ENCODE measurements at regions not wholly inside any gene's neighbourhood (a gene's known extent, or its start where the extent isn't known, plus 50 kb on each side); places are given as distances from the start of the nearest gene placed in this dataset.

DNA sequence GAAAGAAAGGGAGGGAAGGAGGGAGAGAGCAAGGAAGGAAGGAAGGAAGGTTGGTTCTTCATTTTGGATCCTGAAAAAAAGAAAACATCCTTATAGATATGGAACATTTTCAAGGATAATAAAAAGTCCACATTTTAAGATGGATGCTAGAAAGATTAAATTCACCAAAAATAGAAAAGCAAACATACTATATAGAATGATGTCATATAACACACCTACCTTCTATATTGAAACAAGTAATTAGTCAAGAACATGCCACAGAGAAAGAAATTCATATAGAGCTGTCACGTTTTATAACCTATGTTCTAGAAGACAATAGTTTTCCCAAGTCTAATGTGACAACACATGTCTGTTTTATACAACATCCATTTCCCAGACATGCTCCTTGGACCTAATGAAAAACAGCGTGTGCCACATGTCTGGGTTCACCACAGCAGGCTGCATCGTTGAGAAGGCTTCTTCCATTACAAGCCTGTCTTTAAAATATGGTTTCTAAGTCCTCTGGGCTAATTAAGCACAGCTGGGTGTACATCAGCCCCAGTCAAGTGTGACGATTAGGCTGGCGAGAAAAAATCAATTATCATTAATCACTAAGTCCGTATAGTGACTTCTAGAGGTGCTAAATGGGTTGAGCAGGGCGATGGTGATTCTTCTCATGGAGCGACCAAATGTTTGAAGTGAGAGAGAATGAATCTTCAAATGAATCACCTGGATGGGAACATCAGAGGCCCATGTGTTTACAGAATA is 301.8 kb downstream of the TLE1 start:
- no peak for DNase-seq

DNA sequence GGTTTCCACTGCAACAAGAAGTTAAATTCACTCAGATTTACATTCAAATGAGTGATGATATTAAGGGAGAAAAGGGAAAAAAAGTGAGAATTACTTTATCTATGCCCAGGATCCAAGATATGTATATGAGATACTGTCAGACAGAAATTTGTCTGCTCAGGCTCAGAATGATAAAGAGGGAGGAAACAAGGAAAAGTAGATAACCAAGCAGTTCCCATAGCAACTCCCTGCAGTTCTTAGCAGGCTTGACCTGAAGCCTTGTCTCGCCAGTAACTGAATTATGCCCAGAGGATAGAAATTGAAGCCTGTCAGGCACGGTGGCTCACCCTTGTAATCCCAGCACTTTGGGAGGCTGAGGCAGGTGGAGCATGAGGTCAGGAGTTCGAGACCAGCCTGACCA is 304.4 kb downstream of the TLE1 start:
- DNase-seq: no peak

DNA sequence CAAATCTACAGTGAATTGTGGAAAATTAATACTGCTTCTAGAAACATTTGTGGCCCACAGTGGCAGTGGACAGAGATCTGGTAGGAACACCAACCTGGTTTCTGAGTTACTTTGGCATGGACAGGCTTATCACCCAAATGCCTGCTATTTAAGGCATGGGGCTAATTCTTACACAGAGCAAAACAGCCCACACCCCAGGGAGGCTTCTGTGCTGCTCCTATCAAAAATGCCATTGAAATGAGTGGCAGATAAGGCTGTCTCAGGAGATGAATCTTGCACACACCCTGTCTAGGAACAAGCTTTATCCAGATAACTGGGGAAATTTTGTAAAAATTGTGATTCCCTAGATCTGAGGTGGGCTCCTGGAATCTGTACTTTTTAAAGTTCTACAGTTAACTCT is 307.1 kb downstream of the TLE1 start:
- DNase-seq: no peak

DNA sequence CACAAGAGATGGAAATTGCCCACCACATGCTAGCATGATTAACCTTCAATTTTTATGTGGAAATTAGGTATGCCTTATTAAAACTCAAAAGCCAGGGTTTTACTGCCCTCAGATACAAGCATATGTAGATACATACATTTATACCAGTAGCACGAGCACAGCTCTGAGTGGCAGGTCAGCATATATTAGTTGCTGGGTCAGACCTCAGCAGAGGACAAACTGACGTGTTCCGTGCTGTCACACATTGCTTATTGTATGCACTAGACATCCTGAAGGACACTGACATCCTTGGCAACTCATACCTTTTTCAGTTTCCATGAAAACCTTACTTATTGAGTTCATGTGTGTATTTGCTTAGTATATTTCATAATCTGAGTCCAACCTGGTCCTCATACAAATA is 307.7 kb downstream of the TLE1 start:
- no peak for DNase-seq

DNA sequence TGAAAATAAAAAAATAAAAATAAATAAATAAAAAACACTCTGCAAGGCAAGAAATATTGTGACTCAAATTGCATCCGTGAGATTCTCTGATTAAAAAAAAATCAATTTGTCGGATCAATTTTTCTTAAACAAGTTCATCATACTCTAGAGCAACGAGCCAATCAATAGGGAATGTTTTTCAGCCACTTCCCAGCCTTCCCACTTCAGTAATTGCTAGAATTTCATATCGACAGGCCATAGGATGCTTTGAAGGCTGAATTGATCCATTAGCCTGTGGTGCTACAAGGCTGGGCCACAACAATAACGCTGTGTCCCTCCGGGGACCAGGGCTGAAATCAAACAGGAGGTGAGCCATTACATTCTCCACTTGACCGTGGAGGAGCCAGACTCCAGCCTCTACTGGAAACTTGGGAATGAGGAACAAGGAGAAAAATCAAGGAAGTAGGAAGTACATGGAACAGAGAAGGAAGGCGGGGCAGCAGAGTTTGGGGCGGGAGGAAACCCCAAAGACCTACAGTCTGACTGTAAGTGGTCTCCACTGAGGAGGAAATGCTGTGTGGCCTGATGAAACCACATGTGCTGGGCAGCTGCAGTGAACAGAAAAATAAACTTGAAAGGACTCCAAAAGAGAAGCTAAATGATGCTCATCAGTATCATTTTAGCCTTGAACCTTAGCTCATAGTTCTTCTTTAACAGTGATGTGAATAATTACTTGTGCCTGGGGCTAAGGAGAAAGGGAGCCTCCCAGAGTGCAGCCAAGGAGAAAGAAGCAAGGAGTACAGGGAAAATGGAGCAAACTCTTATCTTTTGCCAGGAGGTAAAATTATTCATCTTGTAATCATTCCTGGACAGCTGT is 308.6 kb downstream of the TLE1 start:
- DNase-seq: no peak

DNA sequence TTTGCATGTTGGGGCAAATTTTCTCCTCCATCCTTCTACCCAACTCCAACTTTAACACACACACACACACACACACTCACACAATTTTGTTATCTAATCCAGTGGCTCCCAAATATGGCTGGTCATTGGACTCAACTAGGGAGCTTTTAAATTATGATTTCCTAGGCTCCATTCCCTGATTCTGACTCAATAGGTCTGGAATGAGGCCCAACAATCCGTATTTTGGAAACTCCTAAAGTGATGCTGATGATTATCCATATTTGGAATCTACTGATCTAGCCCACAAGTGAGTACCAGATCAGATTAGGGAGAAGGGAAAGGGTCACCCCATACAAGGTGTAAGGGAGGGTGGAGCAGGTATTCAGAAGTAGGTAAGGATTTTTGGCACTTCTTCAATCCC is 309.7 kb downstream of the TLE1 start:
- DNase-seq: no peak

DNA sequence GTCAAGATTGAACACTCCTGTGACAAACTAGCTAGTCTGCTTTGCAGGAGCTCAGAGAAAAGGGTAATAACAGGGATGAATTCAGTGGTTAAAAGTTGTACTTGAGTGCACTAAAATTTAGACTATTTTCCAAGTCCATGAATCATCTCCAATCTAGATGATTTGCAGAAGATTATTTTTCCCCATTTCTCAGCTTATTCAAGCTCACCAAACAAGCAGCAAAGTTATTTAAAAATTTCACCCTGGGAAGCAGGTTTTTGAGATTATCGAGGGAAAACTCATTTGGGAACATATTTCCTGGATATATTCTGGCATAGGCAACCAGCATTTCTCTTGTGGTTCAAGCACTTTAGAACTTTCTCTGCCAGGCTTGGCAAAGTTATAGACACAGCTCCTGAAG is 311.4 kb downstream of the TLE1 start:
- DNase-seq: no peak

DNA sequence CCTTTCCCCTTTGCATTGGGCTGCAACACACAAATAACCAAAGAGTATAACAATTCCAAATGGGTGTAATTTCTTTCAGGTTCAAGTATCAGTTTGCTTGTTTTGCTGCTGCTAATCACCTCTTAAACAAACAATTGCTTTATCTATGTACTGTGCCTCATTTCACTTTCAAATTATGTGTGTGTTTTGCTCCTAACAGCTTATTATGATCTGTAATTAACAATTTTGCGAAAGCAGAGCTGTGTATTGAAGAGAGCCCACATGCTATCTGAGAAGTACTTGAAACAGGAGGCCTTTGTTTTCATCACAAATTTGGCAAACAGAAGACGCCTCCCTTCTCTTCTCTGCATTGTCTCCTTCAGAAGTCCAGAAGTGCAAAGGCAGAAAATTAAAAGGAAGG is 312.0 kb downstream of the TLE1 start:
- DNase-seq: peak; percentile 67

DNA sequence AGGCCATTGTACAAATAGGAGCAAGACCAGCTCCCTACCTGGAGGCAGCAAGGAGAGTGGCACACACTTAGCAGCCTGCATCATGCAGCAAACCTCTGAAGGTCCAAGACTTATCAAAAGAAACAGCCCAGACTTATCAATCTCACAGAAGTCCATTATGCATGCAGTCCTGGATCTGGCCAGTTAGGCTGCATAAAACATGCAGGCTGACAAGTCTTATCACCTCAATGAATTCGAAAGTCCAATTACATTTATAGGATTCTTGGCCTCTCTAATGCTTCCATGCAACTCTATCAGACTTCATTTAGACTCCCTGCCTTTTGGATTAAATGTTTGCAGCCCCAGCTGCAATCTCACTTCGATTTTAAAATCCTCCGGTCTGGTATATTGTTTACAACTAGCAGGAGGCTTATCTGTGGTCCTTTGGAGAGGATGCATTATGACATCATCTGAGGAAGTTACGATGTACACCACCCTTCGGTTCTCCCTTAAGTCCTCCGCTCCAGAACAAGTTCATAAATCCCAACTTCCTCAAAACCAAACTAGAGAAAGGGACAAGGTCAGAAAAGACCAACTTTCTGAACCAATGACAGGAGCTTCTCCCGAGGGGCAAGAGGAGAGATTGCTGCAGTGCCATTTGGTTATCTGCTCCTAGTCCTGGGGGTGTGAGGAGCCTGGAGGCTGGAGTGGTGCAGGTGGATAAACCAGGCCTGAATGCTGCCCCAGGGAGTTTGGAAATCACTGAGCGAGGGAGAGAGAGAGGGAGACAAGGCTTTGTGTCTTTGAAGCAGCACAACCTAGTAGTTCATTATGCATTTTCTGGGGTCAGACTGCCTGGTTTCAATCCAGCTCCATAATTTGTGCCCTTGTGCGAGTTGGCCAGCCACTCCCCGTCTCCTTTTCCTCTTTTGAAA is 313.9 kb downstream of the TLE1 start:
- DNase-seq: no peak

DNA sequence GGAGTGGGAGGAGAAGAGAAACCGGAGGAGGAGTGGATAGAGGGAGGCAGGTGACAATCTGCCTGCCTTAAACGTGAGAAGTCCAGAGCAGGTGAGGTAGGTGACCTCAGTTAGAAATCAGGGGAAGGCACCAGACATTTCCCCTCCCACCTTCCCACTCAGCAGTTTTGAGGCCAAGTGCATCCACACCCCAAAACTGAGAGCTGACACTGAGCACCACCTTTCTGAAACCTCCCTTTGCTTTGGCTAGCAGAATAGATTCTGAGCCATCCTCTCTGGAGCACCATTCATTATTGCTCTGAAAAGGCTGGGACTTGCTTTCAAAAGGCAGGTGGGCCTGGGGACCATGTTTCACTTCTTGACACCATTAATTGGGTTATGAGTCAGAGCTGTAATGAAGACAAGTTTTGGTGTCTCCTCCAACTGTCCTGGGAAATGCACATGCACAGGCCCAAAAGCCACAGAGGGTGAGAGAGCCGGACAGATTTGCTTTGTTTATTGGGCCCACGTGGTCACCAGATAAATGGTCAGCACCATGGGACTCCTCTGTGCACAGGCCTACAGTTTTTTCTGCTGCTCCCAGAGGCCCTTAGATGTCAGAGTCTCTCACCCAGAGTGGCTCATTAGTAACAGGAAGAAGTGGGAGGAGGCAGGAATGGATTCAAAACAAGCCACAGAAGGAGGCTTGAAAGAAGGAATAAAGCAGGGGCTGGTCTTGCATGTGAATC is 314.7 kb downstream of the TLE1 start:
- no peak for DNase-seq

DNA sequence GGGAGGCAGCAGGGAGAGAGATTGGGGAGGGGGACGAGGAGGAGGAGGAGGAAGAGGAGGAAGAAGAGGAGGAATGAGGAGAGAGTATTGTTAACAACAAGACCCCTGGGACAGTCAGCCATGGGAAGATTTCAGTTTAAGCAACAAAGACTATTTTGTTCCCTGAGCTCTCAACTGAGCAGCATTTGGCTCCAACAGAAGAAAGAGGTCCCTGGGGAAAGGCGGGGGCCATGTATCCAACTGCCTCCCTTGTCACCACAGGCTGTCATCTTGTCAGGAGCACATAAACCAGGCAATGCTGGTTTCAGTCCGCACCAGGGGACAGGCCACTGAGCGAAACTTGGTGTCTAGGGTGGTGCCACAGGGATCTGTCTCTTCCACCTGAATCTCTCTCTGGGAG is 316.1 kb downstream of the TLE1 start:
- DNase-seq: no peak

DNA sequence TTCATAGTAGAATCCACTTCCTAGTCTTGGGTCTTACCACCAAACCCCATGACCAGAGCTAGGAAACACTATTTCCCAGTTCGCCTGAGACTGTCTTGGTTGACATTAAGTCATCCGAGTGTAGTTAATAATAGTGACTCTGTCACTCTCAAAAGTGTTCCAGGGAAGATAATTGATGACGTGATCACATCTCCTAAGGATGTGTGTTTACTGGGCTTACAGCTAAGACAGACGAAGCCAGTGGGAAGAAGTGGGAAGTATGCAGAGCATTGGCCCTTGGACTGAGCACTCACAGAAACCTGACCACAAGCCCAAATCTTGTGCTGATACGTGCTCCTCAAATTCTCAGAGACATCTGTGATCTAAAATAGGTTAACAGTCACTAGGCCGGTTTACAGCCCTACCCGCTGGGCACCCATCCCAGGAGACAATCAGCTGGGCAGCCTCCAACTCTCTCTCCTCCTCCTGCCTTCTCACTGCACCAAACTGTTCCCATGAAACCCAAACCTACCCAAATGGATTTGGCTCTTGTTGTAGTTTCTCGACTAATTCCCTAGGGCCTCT is 316.6 kb downstream of the TLE1 start:
- no peak for DNase-seq

DNA sequence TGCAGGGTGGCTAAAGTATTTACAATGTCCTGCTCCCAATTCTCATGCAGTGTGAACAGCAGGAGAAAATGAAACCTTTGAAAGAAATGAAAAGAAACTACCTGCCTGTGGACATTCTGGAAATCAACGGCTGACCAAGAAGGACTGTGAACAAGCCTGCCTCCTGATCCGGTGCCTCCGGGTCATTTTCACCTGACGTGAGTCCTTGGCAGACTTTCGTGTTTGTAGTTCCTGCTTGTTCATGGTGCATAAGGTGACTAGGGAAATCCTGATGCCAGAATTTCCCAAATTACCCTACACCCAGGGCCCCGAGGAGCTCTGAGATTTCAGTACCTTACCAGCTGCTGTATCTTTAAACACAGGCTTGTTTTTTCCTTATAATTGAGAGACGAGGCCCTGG is 317.5 kb downstream of the TLE1 start:
- DNase-seq: no peak

DNA sequence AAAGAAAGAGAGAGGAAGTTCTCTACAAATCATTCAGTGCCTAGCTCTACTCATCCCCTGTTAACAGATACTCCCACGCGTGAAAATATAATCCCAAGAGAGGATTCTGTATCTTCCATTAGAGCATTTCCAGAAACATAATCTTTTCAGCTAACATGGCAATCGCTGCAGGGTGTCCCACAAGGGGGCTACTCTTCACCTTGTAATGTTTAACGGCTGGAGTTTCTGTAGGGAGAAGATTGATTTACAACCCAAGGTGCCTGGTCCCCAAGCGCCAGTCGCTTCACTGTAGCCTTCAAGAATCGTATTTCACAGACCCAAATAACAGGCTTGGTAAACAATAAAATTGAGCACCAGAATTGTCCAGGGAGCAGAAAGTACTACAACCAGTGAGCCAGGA is 318.7 kb downstream of the TLE1 start:
- DNase-seq: no peak

DNA sequence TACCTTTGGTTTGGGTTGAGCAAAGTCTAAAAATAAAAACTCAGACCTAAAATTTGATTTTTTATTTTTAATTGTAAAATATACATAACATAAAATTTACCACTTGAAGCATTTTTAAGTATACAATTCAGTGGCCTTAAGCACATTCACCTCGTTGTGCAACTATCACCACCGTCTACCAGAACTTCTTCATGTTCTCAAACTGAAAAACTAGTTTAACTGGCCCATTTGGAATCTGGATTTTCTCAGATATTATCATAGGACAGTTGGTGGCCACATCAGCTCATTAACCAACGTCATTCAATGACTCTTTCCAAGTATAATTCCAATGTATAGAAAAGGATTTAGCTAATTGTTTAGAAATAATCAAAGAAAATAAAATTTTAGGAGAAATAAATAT is 319.3 kb downstream of the TLE1 start:
- no peak for DNase-seq

DNA sequence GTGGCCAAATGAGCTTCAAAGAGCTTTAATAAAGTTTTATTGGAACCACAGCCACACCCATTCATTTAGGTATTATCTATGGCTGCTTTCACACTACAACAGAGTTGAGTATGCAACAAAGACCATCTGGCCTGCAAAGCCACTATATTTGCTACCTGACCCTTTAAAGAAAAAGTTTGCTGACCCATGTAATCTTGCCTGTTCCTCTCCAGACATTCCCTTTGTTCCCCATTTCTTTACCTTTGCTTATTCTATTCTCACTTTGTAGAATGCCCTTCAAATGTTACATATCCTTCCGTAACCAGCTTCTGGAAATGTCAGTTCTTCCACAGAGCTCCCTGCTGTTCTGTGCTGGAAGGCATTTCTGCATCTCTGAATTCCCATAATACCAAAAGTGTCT is 320.2 kb downstream of the TLE1 start:
- DNase-seq: no peak

DNA sequence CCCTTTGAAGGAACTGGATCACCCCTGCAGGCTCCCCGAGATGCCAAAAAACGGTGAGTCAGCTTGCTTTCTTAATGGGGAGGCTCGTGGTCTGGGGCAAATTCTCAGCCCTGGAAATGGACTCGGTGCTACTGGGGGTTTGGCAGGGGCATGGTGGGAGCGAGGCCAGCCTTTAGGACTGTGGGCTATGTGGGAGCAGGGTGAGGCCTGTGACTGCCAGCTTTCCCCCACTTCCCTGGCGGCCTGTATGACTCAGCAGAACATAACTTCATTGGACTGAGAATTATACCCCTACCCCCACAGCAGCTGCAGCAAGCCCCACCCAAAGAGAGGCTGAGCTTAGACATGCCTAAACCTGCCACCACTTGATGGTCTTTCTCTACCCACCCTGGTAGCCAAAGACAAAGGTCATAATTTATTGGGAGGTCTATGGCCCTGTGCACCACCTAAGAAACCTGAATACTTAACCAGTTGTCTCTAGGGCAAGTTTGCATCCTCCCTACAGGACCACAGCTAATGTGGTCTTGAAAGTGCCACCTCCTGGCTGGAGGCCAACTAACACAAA is 325.3 kb downstream of the TLE1 start:
- DNase-seq: no peak

DNA sequence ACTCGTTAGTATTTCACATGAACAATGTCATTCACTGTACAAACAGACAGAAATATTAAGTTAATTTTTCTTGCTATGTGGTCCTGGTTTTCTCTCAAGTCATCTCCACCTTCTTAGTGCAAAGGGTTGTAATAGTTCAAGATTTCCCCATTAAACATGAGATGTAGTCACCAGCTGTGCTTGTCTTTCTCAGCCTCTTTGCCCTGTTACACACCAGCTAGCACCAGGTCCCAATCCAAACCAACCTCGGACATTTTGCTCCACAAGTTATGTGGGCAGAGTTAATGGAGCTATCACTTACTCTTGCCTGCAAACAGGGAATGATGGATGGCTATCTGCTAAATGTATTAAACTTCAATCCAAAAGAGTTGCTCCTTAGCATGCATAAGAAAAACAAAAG is 328.1 kb downstream of the TLE1 start:
- DNase-seq: no peak

DNA sequence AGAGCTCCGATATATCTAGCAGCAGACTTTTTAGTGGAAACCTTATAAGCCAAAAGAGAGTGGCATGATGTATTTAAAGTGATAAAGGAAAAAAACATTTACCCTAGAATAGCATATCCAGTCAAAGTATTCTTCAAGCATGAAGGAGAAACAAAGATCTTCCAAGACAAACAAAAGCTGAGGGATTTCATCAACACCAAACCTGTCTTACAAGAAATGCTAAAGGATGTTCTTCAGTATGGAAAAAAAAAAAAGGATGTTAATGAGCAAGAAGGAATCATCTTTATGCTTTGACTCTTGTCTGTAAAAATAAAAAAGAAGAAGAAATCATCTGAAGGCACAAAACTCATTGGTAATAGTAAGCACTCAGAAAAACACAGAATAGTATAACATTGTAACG is 338.2 kb downstream of the TLE1 start:
- DNase-seq: no peak

DNA sequence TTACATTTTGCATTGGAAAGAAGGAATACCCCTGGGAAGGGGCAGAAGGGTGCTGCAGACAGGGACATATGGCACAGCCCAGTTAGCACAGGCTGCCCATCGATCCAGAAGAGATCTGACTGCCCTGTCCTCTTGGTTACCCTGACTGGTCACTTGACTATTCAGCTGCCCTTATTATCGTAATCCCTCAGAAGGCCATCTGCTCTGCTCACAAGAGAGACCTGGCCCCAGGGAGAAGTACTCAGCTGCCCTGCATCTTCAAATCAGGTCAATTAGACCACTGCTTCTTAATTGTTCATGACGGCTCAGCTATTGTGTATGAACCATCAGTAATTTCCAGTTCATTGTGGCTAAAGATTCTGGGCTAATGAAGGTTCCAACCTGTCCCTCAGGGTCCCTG is 345.0 kb downstream of the TLE1 start:
- no peak for DNase-seq

DNA sequence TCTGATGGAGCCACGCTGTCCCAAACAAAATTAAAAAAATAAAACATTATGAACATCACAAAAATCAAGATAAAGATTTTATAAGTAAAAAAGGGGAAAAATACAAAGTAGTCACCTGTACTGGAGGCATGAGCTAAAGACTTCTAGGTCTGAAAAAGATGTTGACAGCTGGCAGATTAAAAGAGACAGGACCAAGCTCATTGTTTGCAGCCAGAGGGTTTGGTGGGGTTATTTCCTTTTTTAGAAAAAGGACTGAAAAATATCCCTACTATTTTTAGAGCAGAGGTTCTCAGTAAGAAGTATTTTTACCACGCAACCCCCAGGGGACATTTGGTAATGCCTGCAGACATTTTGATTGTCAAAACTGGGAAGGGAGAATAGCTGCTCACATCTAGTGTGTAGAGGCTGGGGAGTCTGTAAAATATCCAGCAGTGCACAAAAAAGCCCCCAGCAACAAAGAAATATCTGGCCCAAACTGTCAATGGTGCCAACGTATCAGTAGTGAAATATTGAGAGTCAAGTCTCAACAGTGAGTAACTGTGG is 353.4 kb downstream of the TLE1 start:
- no peak for DNase-seq

DNA sequence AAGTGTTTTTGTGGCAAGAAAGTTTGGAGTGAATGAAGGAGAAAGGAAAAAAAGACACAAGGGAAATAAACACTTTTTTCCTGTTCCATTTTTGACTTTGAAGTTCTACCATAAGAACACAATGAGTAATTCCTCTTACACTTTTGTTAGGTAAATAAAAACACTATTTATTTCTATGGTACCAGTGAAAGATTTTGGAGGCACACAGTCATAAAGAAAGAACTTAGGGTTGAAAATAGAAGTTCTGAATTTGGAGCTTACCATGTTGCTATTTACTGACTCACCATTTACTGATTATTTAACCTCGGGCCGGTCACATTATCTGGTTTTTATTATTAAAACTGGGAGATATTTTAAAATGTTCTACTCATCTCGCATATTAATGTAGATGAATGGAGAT is 367.8 kb downstream of the TLE1 start:
- DNase-seq: no peak
